CD4-positive, alpha-beta T cell treated with Interleukin-6 at 100 ng/mL for 8 hours (primary cell): ENCODE measurements at regions not wholly inside any gene's neighbourhood (a gene's known extent, or its start where the extent isn't known, plus 50 kb on each side); places are given as distances from the start of the nearest gene placed in this dataset.

Experiments
- DNase-seq: peaks from one replicate; pipeline ENCODE4 v3.0.0-alpha.2; 2020; ENCODE audit warnings: mixed read lengths, low spot score

DNA sequence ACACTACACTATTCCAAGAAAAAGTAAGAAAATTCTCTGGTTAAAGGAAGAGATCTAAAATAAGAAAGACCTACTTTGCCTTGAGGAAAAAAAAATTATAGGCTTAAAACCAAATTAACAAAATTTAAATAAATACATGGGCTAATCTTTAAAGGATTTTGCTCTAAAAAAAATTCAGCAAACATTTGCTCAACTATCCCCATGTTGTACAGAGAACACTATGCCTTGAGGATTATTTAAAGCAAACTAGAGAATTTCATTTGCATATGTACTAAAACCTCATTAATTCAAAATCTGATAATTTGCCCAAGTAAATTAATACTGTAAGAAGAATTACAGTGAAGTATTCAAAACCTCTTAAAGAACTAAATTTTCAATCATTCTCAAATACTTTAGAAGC lies 71.6 kb upstream of the KCNIP4 start:
- no peak for DNase-seq

DNA sequence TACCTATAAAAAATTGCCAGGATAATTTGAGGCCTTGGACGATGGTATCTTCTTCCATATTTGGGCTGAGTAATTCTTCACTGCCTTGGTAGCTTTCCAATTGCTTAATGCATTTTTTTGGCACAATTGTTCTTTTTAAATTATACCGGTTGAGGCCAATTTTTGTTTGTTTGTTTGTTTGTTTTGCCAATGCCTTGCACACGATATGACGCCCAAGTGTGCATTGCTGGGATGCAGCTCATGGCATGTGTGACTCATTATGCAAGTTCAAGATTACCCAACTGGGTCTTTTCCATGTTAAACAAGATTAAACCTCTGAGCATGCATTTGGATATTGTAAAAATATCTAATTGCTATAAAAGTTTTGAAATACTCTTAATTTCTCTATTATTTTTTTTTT lies 71.1 kb upstream of the KCNIP4 start:
- no peak for DNase-seq

DNA sequence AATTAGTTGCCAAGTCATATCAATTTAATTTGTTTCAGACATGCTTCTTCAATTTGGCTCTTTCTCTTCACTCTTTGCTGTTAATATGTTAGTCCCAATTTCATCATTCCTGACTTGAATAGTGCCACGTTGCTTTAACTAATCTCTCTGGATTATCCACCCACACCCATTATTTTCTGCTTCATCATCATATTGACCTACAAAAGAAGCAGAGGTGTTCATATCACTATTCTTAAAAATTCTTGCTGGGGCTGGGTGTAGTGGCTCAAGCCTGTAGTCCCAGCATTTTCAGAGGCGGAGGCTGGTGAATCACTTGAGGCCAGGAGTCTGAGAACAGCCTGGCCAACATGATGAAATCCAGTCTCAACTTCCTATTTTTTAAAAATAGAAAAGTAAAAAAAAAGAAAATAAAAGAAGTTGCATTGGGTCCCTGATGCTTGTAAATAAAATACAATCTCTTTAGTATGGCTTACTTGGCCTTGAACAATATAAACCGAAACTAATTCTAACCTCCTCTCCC lies 65.7 kb upstream of the KCNIP4 start:
- no peak for DNase-seq

DNA sequence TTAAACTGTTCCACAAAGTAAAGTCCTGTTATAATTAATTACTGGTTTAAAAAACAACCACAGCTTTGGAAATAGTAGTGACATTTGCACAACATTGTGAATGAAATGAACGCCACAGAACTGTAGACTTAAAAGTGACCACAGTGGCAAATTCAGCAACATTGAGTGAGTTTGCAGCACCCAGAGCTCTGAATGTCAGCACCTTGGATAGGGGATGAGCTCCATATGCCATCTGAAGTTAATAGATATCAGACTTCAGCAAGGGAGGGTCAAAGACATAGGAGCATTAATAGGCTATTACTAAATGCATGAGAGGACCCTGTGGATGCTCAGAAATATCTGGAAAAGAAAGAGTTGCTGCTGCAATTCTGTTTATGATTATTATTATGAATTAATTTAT lies 55.3 kb upstream of the KCNIP4 start:
- no peak for DNase-seq
